HepG2 (cell line): ENCODE measurements at regions not wholly inside any gene's neighbourhood (a gene's known extent, or its start where the extent isn't known, plus 50 kb on each side); places are given as distances from the start of the nearest gene placed in this dataset.

Experiments
- ATAC-seq: fragments of 200-7000 bp; cut with Tn5 transposase; 3 replicates; pipeline ENCODE4 v1.9.1; 2020; ENCODE audit warnings: mild to moderate bottlenecking, moderate library complexity
- BruUV-seq: library from RNA; stranded (reverse); fragments of 400-500 nt; replicated peaks from 2 replicates; lab custom pipeline; 2021; lab: Mats Ljungman, UMichigan
- CTCF ChIA-PET: fragments of 300-600 bp; formaldehyde crosslinking; extraction: SDS; loops from one replicate; lab custom pipeline; 2021; ENCODE audit warnings: low total read pairs, inconsistent platforms, low intra/inter-chr PET ratio; lab: Yijun Ruan, JAX
- POLR2A ChIA-PET: fragments of 350-600 bp; sonication (Branson Sonifier 250); formaldehyde crosslinking; loops from one replicate; lab custom pipeline; 2020; ENCODE audit warnings: antibody characterized with exemption, inconsistent platforms; lab: Yijun Ruan, JAX
- DNase-seq: peaks from one replicate; pipeline ENCODE4 v3.0.0-alpha.2; 2015; ENCODE audit warnings: low spot score
- FAIRE-seq: peaks from 3 replicates; lab custom pipeline; 2011; peaks lifted over from hg19 to GRCh38; lab: Jason Lieb, UNC
- H2AFZ ChIP-seq: one replicate; pipeline ENCODE4 v1.6.1; 2011; ENCODE audit warnings: low read length, inconsistent platforms
- H3K27ac ChIP-seq: fragments of 300-600 bp; 3 replicates; pipeline ENCODE4 v1.8.0; 2011; ENCODE audit warnings: mixed run types, mild to moderate bottlenecking, mixed read lengths, low read length, inconsistent platforms; ENCODE audit not compliant: insufficient read depth; ENCODE audit errors: extremely low read length
- H3K27me3 ChIP-seq, 2 experiments: fragments of 200-600 bp in 1 of 2; 2 replicates in 1 of 2; 3 replicates in 1 of 2; pipeline versions ENCODE4 v1.6.0 to v1.8.0; 2011; ENCODE audit warnings: low read length in 2 of 2, mild to moderate bottlenecking in 2 of 2, moderate library complexity in 2 of 2, inconsistent platforms in 1 of 2; ENCODE audit not compliant: insufficient read depth in 2 of 2, control insufficient read depth in 1 of 2
- H3K36me3 ChIP-seq, 2 experiments: fragments of 200-600 bp in 1 of 2; replicated peaks in 1 of 2; 2 replicates in 1 of 2; 3 replicates in 1 of 2; pipeline versions ENCODE4 v1.5.1 to v1.8.0; 2011; ENCODE audit warnings: low read length in 2 of 2, inconsistent platforms in 1 of 2; ENCODE audit not compliant: insufficient read depth in 2 of 2, control insufficient read depth in 1 of 2
- H3K4me1 ChIP-seq: 2 replicates; pipeline ENCODE4 v1.5.1; 2012; ENCODE audit warnings: low read length, inconsistent platforms; ENCODE audit not compliant: insufficient read depth
- H3K4me2 ChIP-seq: 2 replicates; pipeline ENCODE4 v1.6.0; 2011; ENCODE audit warnings: low read depth, low read length, inconsistent platforms
- H3K4me3 ChIP-seq, 3 experiments: fragments of 200-600 bp in 1 of 3; sonication (generic), shearing (Covaris generic) in 1 of 3; replicated peaks in 1 of 3; 2 replicates each; pipeline ENCODE4 v1.5.1; 2011 to 2016; ENCODE audit warnings: low read length in 3 of 3, inconsistent platforms in 2 of 3, low read depth in 2 of 3, mild to moderate bottlenecking in 2 of 3, control low read depth in 1 of 3, mixed read lengths in 1 of 3; ENCODE audit not compliant: insufficient read depth in 1 of 3
- H3K79me2 ChIP-seq: one replicate; pipeline ENCODE4 v1.6.1; 2011; ENCODE audit warnings: low read length, inconsistent platforms; ENCODE audit not compliant: insufficient read depth
- H3K9ac ChIP-seq: 2 replicates; pipeline ENCODE4 v1.6.0; 2011; ENCODE audit warnings: mild to moderate bottlenecking, low read depth, low read length, inconsistent platforms; ENCODE audit not compliant: insufficient read depth
- H3K9me3 ChIP-seq: 2 replicates; pipeline ENCODE4 v1.5.1; 2012; ENCODE audit warnings: mild to moderate bottlenecking, low read length
- H4K20me1 ChIP-seq: 2 replicates; pipeline ENCODE4 v1.6.0; 2011; ENCODE audit warnings: inconsistent platforms, mild to moderate bottlenecking, low read length, moderate library complexity; ENCODE audit not compliant: insufficient read depth
- CREM ChIP-seq, 2 experiments: sonication (generic) in 1 of 2; formaldehyde crosslinking in 1 of 2; IDR thresholded peaks; 2 replicates each; pipeline versions ENCODE4 v1.4.0 to v1.6.1; 2016 to 2020; ENCODE audit warnings: antibody characterized with exemption in 1 of 2, mild to moderate bottlenecking in 1 of 2, missing genetic modification reagents in 1 of 2
- CSRNP1 ChIP-seq: sonication (generic); formaldehyde crosslinking; IDR thresholded peaks from 2 replicates; pipeline ENCODE4 v1.8.1; 2023; ENCODE audit warnings: mild to moderate bottlenecking, missing genetic modification reagents
- KLF15 ChIP-seq: sonication (generic); formaldehyde crosslinking; IDR thresholded peaks from 2 replicates; pipeline ENCODE4 v1.8.1; 2023; ENCODE audit warnings: borderline replicate concordance, mild to moderate bottlenecking, inconsistent platforms, missing genetic modification reagents, mixed read lengths
- MXD3 ChIP-seq: IDR thresholded peaks from 2 replicates; pipeline ENCODE4 v1.6.1; 2016; ENCODE audit warnings: mild to moderate bottlenecking, missing biosample characterization, missing genetic modification reagents
- NCOA2 ChIP-seq: sonication (generic); formaldehyde crosslinking; IDR thresholded peaks from 2 replicates; pipeline ENCODE4 v1.8.0; 2022; ENCODE audit warnings: inconsistent platforms
- RORA ChIP-seq: sonication (generic); formaldehyde crosslinking; IDR thresholded peaks from 2 replicates; pipeline ENCODE4 v1.5.0; 2020; ENCODE audit warnings: mild to moderate bottlenecking, missing genetic modification reagents, moderate library complexity
- SP2 ChIP-seq: sonication (generic); formaldehyde crosslinking; IDR thresholded peaks from 2 replicates; pipeline ENCODE4 v1.5.1; 2020; ENCODE audit warnings: mild to moderate bottlenecking, missing genetic modification reagents
- TFAP4 ChIP-seq: sonication (generic); IDR thresholded peaks from 2 replicates; pipeline ENCODE4 v1.6.1; 2016; ENCODE audit warnings: low read depth, borderline replicate concordance
- TFDP1 ChIP-seq: IDR thresholded peaks from 2 replicates; pipeline ENCODE4 v1.6.1; 2016; ENCODE audit warnings: missing compliant biosample characterization, missing genetic modification reagents, borderline replicate concordance
- ZNF724P ChIP-seq: sonication (generic); formaldehyde crosslinking; IDR thresholded peaks from 2 replicates; pipeline ENCODE4 v1.8.0; 2022; ENCODE audit warnings: missing genetic modification reagents, borderline replicate concordance
- ZNF782 ChIP-seq: sonication (generic); formaldehyde crosslinking; IDR thresholded peaks from 2 replicates; pipeline ENCODE4 v1.4.0; 2020; ENCODE audit warnings: missing genetic modification reagents, mild to moderate bottlenecking, borderline replicate concordance
- WGBS: methylation state at CpG from one replicate; pipeline ENCODE4 v1.1.6; 2017; ENCODE audit warnings: low lambda C conversion rate; 5-methylcytosine and 5-hydroxymethylcytosine counted together
- in situ Hi-C: cut with HindIII; loops from 2 replicates; pipeline ENCODE4 v1.10.0; 2017; ENCODE audit warnings: low pct_unique_long_range_greater_than_20kb; ENCODE audit not compliant: extremely low pct_ligation_motif_present
- intact Hi-C: fragments of 100-400 bp; cut with micrococcal nuclease; formaldehyde crosslinking; loops from one replicate; pipeline ENCODE4 v1.10.0; 2022; ENCODE audit not compliant: unreplicated experiment

- no peak for TF ChIP-seq TFDP1 (CRISPR knock-in tag)
- no peak for TF ChIP-seq ZNF782 (CRISPR knock-in tag)
- TF ChIP-seq, all 625 proteins: peak for 0
Observed at GRCh38 chr3:80097674-80098073, 329.9 kb upstream of the ROBO1 start (continued).

GRCh38 chr3:80096909-80097308, 329.1 kb upstream of the ROBO1 start:
- BruUV-seq = no TSS peak
- Histone ChIP-seq H3K27me3 (no peaks in the 10 kb centered on the region), H3K4me1 (no peaks in the 10 kb centered on the region), H3K36me3 (no peaks in the 10 kb centered on the region), H3K9me3 (no peaks in the 10 kb centered on the region), H4K20me1 (no peaks in the 10 kb centered on the region)
- no peak for ATAC-seq
- POLR2A ChIA-PET = no interaction called here
- intact Hi-C loops = no loop called here
- in situ Hi-C loops = no loop called here
- TF ChIP-seq CREM (IDR thresholded peaks at IDR 0.05) (no peak), CREM (CRISPR knock-in tag; IDR thresholded peaks at IDR 0.05) (no peak), TFAP4 (no peak), KLF15 (CRISPR knock-in tag) (no peak), MXD3 (CRISPR knock-in tag) (no peak), RORA (CRISPR knock-in tag) (no peak), SP2 (CRISPR knock-in tag) (no peak), NCOA2 (CRISPR knock-in tag) (no peak), ZNF724P (CRISPR knock-in tag) (no peak), CSRNP1 (CRISPR knock-in tag) (no peak)
- TF ChIP-seq, all 625 proteins: peak for 0
- Histone ChIP-seq H3K4me3 (no peak overlapping the region), H3K79me2 (no peaks in the 10 kb centered on the region), H3K27ac (no peak overlapping the region), H2AFZ (no peak overlapping the region), H3K9ac (no peak overlapping the region), H3K4me2 (no peak overlapping the region)
- CTCF ChIA-PET = no interaction called here
- WGBS = 4% methylated on average over 2 of the region's 2 CpGs
- DNase-seq (no peak), FAIRE-seq (no peak)
